GM19397 (cell line): ENCODE measurements at regions not wholly inside any gene's neighbourhood (a gene's known extent, or its start where the extent isn't known, plus 50 kb on each side); places are given as distances from the start of the nearest gene placed in this dataset.
"Not testable (repeated sequence)": the region's sequence is repeated elsewhere in the genome, so short reads cannot be mapped to it uniquely, and the experiment has no call there.

ENCODE experiments used
- ATAC-seq: cut with Tn5 transposase; IDR thresholded peaks from one replicate; pipeline ENCODE4 v1.9.1; 2021; ENCODE audit warnings: mild to moderate bottlenecking, moderate library complexity; ENCODE audit not compliant: unreplicated experiment

- ATAC-seq, result no peak
Observed at GRCh38 chr12:58009405-58010195, 68.2 kb downstream of the ATP23 start.

GRCh38 chr12:58011676-58012075 lies 70.3 kb downstream of the ATP23 start:
- no peak for ATAC-seq

GRCh38 chr12:58022379-58023020 lies 81.1 kb downstream of the ATP23 start:
- not testable (repeated sequence) for ATAC-seq

- no peak for ATAC-seq
Observed at GRCh38 chr12:58025431-58025830, 84.1 kb downstream of the ATP23 start.

- no peak for ATAC-seq
Observed at GRCh38 chr12:58026426-58026825, 85.1 kb downstream of the ATP23 start.

- ATAC-seq, result no peak
Observed at GRCh38 chr12:58026897-58027891, 85.8 kb downstream of the ATP23 start.

- ATAC-seq, result no peak
Observed at GRCh38 chr12:58028294-58028693, 86.9 kb downstream of the ATP23 start.

- no peak for ATAC-seq
Observed at GRCh38 chr12:58029260-58029659, 87.9 kb downstream of the ATP23 start.

GRCh38 chr12:58030566-58031279 lies 89.4 kb downstream of the ATP23 start:
- ATAC-seq, result no peak

- ATAC-seq, result no peak
Observed at GRCh38 chr12:58032156-58032555, 90.8 kb downstream of the ATP23 start.

- no peak for ATAC-seq
Observed at GRCh38 chr12:58033831-58034230, 92.5 kb downstream of the ATP23 start.

GRCh38 chr12:58034311-58034710 lies 92.9 kb downstream of the ATP23 start:
- no peak for ATAC-seq

- ATAC-seq, result no peak
Observed at GRCh38 chr12:58034712-58035111, 93.3 kb downstream of the ATP23 start.

GRCh38 chr12:58041441-58041840 lies 100.1 kb downstream of the ATP23 start:
- ATAC-seq, result no peak

GRCh38 chr12:58044966-58045365 lies 103.6 kb downstream of the ATP23 start:
- ATAC-seq, result no peak

- no peak for ATAC-seq
Observed at GRCh38 chr12:58046271-58046670, 104.9 kb downstream of the ATP23 start.

- no peak for ATAC-seq
Observed at GRCh38 chr12:58051378-58051777, 110.0 kb downstream of the ATP23 start.

- ATAC-seq, result no peak
Observed at GRCh38 chr12:58064666-58065065, 123.3 kb downstream of the ATP23 start.

GRCh38 chr12:58066296-58066695 lies 124.9 kb downstream of the ATP23 start:
- ATAC-seq, result no peak

- ATAC-seq, result no peak
Observed at GRCh38 chr12:58067610-58068387, 126.4 kb downstream of the ATP23 start.
